SU-DHL-6 (cell line): ENCODE measurements at regions not wholly inside any gene's neighbourhood (a gene's known extent, or its start where the extent isn't known, plus 50 kb on each side); places are given as distances from the start of the nearest gene placed in this dataset.

Experiments used
- H2AFZ ChIP-seq: fragments of 200-600 bp; sonication (generic); 2 replicates; pipeline ENCODE4 v1.6.1; 2014; ENCODE audit warnings: low read depth, mild to moderate bottlenecking, moderate library complexity, mixed read lengths, antibody characterized with exemption, low read length; ENCODE audit not compliant: severe bottlenecking
- H3F3A ChIP-seq: fragments of 200-600 bp; shearing (Covaris generic); 2 replicates; pipeline ENCODE4 v1.6.0; 2016; ENCODE audit warnings: antibody characterized with exemption, mild to moderate bottlenecking; ENCODE audit not compliant: insufficient read depth
- H3K27ac ChIP-seq: fragments of 200-600 bp; sonication (generic); 2 replicates; pipeline ENCODE4 v1.5.1; 2016; ENCODE audit warnings: low read depth, mild to moderate bottlenecking, low read length, moderate library complexity, mixed read lengths
- H3K27me3 ChIP-seq: fragments of 200-600 bp; sonication (generic), shearing (Covaris generic); 2 replicates; pipeline ENCODE4 v1.6.0; 2014; ENCODE audit warnings: mild to moderate bottlenecking, low read length
- H3K36me3 ChIP-seq: fragments of 200-600 bp; sonication (generic); 2 replicates; pipeline ENCODE4 v1.6.1; 2014; ENCODE audit warnings: mild to moderate bottlenecking, low read length, mixed read lengths
- H3K4me2 ChIP-seq: fragments of 300-600, 200-600 bp; shearing (Covaris generic), sonication (generic); 2 replicates; pipeline ENCODE4 v1.6.0; 2014; ENCODE audit warnings: low read length, low read depth, mild to moderate bottlenecking; ENCODE audit not compliant: poor library complexity, severe bottlenecking
- H3K4me3 ChIP-seq: fragments of 200-600 bp; sonication (generic); 2 replicates; pipeline ENCODE4 v1.5.1; 2014; ENCODE audit warnings: antibody characterized with exemption, low read length, mild to moderate bottlenecking, mixed read lengths; ENCODE audit not compliant: insufficient read depth, poor library complexity, severe bottlenecking
- H3K79me2 ChIP-seq: fragments of 200-600 bp; sonication (generic); 2 replicates; pipeline ENCODE4 v1.6.1; 2014; ENCODE audit warnings: mild to moderate bottlenecking, low read length, moderate library complexity; ENCODE audit not compliant: insufficient read depth
- H3K9ac ChIP-seq: fragments of 200-600 bp; sonication (generic); 2 replicates; pipeline ENCODE4 v1.7.0; 2014; ENCODE audit warnings: mild to moderate bottlenecking, low read length
- H3K9me2 ChIP-seq: fragments of 200-600 bp; sonication (generic); replicated peaks from 2 replicates; pipeline ENCODE4 v1.6.1; 2014; ENCODE audit warnings: low read length; ENCODE audit not compliant: insufficient read depth
- H3K9me3 ChIP-seq: fragments of 200-600 bp; sonication (generic); 2 replicates; pipeline ENCODE4 v1.6.1; 2014; ENCODE audit warnings: low read length, mixed read lengths; ENCODE audit not compliant: insufficient read depth
- H4K20me1 ChIP-seq: fragments of 200-600 bp; sonication (generic); 2 replicates; pipeline ENCODE4 v1.6.1; 2014; ENCODE audit warnings: low read depth, mild to moderate bottlenecking, antibody characterized with exemption, low read length, moderate library complexity, mixed read lengths
- EZH2phosphoT487 ChIP-seq: fragments of 200-600 bp; sonication (generic), shearing (Covaris generic); conservative IDR thresholded peaks from 2 replicates; pipeline ENCODE4 v1.6.1; 2018; ENCODE audit warnings: mild to moderate bottlenecking, antibody characterized with exemption, low read length, moderate library complexity, mixed read lengths
- TF ChIP-seq, protein P1 (sequence below): fragments of 200-600 bp; sonication (generic); IDR thresholded peaks from one replicate; pipeline ENCODE4 v1.5.1; 2017; ENCODE audit warnings: antibody characterized with exemption, mild to moderate bottlenecking, low read length, moderate library complexity; ENCODE audit not compliant: insufficient read depth, poor library complexity, severe bottlenecking

DNA sequence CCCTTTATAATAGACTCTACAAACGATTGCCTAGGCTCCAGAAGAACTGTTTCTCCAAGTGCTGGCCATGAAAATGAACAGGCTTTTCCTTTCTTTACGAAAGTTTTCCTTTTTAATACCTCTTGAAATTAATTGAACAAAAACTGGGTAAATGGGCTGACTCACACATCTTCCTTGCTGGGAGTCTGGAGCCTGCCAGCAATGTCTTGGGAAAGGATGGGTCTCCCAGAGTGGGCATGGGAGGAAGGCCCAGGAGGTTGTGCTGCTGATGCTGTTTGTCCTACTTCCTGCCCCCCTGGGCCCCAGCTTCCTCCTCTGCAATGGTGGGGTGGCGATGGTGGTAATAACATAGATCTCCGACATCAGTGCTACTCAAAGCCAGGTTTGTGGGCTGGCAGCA is 174.1 kb downstream of the RPS24 start:
- H3K36me3 ChIP-seq = no peaks in the 10 kb centered on the region
- no peak overlapping the region for H3K27ac ChIP-seq
- no peaks in the 10 kb centered on the region for H3K9me3 ChIP-seq
- H2AFZ ChIP-seq = no peak overlapping the region
- TF ChIP-seq, protein P1, sequence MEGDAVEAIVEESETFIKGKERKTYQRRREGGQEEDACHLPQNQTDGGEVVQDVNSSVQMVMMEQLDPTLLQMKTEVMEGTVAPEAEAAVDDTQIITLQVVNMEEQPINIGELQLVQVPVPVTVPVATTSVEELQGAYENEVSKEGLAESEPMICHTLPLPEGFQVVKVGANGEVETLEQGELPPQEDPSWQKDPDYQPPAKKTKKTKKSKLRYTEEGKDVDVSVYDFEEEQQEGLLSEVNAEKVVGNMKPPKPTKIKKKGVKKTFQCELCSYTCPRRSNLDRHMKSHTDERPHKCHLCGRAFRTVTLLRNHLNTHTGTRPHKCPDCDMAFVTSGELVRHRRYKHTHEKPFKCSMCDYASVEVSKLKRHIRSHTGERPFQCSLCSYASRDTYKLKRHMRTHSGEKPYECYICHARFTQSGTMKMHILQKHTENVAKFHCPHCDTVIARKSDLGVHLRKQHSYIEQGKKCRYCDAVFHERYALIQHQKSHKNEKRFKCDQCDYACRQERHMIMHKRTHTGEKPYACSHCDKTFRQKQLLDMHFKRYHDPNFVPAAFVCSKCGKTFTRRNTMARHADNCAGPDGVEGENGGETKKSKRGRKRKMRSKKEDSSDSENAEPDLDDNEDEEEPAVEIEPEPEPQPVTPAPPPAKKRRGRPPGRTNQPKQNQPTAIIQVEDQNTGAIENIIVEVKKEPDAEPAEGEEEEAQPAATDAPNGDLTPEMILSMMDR = no peak
- no peak for TF ChIP-seq EZH2phosphoT487
- no peaks in the 10 kb centered on the region for H4K20me1 ChIP-seq
- no peak overlapping the region for H3K9ac ChIP-seq
- H3K4me2 ChIP-seq = no peak overlapping the region
- no peaks in the 10 kb centered on the region for H3F3A ChIP-seq
- no peaks in the 10 kb centered on the region for H3K27me3 ChIP-seq
- no peaks in the 10 kb centered on the region for H3K9me2 ChIP-seq
- no peaks in the 10 kb centered on the region for H3K79me2 ChIP-seq
- no peak overlapping the region for H3K4me3 ChIP-seq

DNA sequence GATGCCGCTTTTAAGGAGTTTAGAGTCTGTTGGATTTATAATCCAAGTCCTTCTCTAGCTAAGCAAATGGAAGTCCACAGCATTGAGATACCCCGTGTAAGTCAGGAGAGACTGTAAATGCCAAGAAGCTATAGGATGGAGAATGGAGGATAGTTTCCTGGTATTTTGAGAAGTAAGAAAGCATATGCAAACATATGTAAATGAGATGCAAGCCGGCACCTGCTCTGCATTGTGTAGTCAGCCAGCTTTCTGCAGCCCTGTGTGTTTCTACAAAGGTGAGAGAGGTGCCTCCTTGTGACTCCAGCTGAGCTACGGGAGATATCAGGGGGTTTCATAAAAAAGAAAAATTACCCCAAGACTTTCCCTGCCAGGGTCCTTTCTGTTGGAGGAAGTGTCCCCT is 176.3 kb downstream of the RPS24 start:
- no peak overlapping the region for H3K27ac ChIP-seq

DNA sequence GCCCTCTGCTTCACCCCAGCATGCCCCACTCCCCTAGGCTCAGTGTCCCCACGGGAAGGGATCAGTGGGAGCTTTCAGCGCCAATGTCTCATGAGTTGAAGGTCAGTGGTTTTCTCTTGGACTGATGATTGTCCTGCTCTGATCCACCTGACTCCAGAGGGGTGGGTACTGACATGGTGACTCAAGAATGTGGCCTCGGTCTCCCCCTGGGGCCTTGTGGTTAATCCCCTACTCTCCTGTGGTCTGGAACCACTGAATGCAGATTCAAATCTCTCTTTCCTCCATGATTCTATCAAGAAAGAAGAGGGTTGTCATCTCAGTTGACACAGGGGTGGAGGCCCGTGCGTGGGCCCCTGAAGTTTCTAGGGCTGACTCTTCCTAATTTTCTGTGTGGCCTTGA is 176.9 kb downstream of the RPS24 start:
- H3K9me2 ChIP-seq = no peaks in the 10 kb centered on the region
- no peak overlapping the region for H3K4me2 ChIP-seq
- no peak overlapping the region for H3K4me3 ChIP-seq
- no peaks in the 10 kb centered on the region for H3F3A ChIP-seq
- no peaks in the 10 kb centered on the region for H3K9me3 ChIP-seq
- no peak for TF ChIP-seq EZH2phosphoT487
- TF ChIP-seq, protein P1 = no peak
- H3K79me2 ChIP-seq = no peaks in the 10 kb centered on the region
- H3K36me3 ChIP-seq = no peaks in the 10 kb centered on the region
- H2AFZ ChIP-seq = no peak overlapping the region
- no peaks in the 10 kb centered on the region for H4K20me1 ChIP-seq
- no peak overlapping the region for H3K27ac ChIP-seq
- H3K27me3 ChIP-seq = no peaks in the 10 kb centered on the region
- no peak overlapping the region for H3K9ac ChIP-seq

More for the DNA sequence above, 176.3 kb downstream of the RPS24 start:
- Histone ChIP-seq H3K9ac (no peak overlapping the region), H3K4me2 (no peak overlapping the region), H3K4me3 (no peak overlapping the region), H4K20me1 (no peaks in the 10 kb centered on the region), H3K27me3 (no peaks in the 10 kb centered on the region), H3K9me3 (no peaks in the 10 kb centered on the region), H3K9me2 (no peaks in the 10 kb centered on the region), H3K79me2 (no peaks in the 10 kb centered on the region), H2AFZ (no peak overlapping the region), H3K36me3 (no peaks in the 10 kb centered on the region), H3F3A (no peaks in the 10 kb centered on the region)
- TF ChIP-seq, protein P1 = no peak
- no peak for TF ChIP-seq EZH2phosphoT487

DNA sequence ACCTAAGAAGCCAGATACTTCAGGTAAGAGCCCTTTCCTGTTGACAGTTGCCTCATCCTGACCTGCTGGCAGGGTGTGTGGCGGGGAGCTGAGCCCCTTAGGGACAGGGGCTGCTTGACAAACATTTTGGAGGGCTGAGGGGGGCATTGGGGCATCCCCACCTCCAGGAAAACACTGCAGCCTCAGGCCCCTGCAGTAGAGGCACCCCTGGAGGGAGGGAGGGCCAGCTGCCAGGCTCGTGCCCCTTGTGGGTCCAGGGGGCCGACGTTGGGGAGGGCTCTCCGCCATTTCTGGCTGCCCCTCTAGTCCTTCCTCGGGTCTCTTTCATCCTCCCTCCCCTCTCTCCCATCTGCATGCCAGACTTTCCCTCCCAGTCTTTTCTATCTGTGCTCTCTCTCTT is 177.3 kb downstream of the RPS24 start:
- H3K4me3 ChIP-seq = no peak overlapping the region
- no peaks in the 10 kb centered on the region for H3K36me3 ChIP-seq
- H3K27ac ChIP-seq = no peak overlapping the region
- H3K9ac ChIP-seq = no peak overlapping the region
- no peak overlapping the region for H3K4me2 ChIP-seq
- TF ChIP-seq, protein P1 = no peak
- no peak for TF ChIP-seq EZH2phosphoT487
- H3F3A ChIP-seq = no peaks in the 10 kb centered on the region
- no peak overlapping the region for H2AFZ ChIP-seq
- no peaks in the 10 kb centered on the region for H3K9me3 ChIP-seq
- no peaks in the 10 kb centered on the region for H3K27me3 ChIP-seq
- no peaks in the 10 kb centered on the region for H3K9me2 ChIP-seq
- no peaks in the 10 kb centered on the region for H4K20me1 ChIP-seq
- H3K79me2 ChIP-seq = no peaks in the 10 kb centered on the region
